ENCODE measurements at regions not wholly inside any gene's neighbourhood (a gene's known extent, or its start where the extent isn't known, plus 50 kb on each side); places are given as distances from the start of the nearest gene placed in this dataset.

GRCh38 chr5:68534956-68535520 is 319.5 kb downstream of the PIK3R1 start:
- TF ChIP-seq EZH2 (IDR thresholded peaks at IDR 0.05; ENCODE audit: borderline replicate concordance, insufficient read depth, low read depth, low read length, poor library complexity, severe bottlenecking) (no peak), CTCF (IDR thresholded peaks at IDR 0.05) (no peak)
